Neural progenitor cell (in vitro differentiated cells): ENCODE measurements at regions not wholly inside any gene's neighbourhood (a gene's known extent, or its start where the extent isn't known, plus 50 kb on each side); places are given as distances from the start of the nearest gene placed in this dataset.
"Not testable (repeated sequence)": the region's sequence is repeated elsewhere in the genome, so short reads cannot be mapped to it uniquely, and the experiment has no call there.

Experiments
- CTCF ChIP-seq: fragments of 200-600 bp; sonication (generic); IDR thresholded peaks from 2 replicates; pipeline ENCODE4 v1.5.1; 2017; ENCODE audit warnings: antibody characterized with exemption, mild to moderate bottlenecking
- EZH2 ChIP-seq: fragments of 200-600 bp; sonication (generic); IDR thresholded peaks from 2 replicates; pipeline ENCODE4 v1.6.1; 2017; ENCODE audit warnings: antibody characterized with exemption, mild to moderate bottlenecking, moderate library complexity

- not testable (repeated sequence) for TF ChIP-seq CTCF, EZH2
Observed at GRCh38 chr9:66820014-66820660, 80.4 kb upstream of the ZNF658 start.
